Fibroblast of lung (primary cell): ENCODE measurements at regions not wholly inside any gene's neighbourhood (a gene's known extent, or its start where the extent isn't known, plus 50 kb on each side); places are given as distances from the start of the nearest gene placed in this dataset.
"Not testable (repeated sequence)": the region's sequence is repeated elsewhere in the genome, so short reads cannot be mapped to it uniquely, and the experiment has no call there.

Experiments used
- DNase-seq, 2 donors: peaks; one replicate each; pipeline versions ENCODE4 v3.0.0 to v3.0.0-alpha.2; 2010; ENCODE audit warnings: low read depth in 2 of 2
- H2AFZ ChIP-seq: 2 replicates; pipeline ENCODE4 v1.5.1; 2012; ENCODE audit warnings: low read length, control low read depth, inconsistent platforms
- H3K27ac ChIP-seq: 2 replicates; pipeline ENCODE4 v1.5.1; 2011; ENCODE audit warnings: low read length, control low read depth; ENCODE audit not compliant: insufficient read depth
- H3K27me3 ChIP-seq: 2 replicates; pipeline ENCODE4 v1.5.1; 2011; ENCODE audit warnings: mild to moderate bottlenecking, low read length; ENCODE audit not compliant: control insufficient read depth, insufficient read depth
- H3K36me3 ChIP-seq: 2 replicates; pipeline ENCODE4 v1.5.1; 2011; ENCODE audit warnings: low read length; ENCODE audit not compliant: control insufficient read depth, insufficient read depth
- H3K4me1 ChIP-seq: 2 replicates; pipeline ENCODE4 v1.5.1; 2011; ENCODE audit warnings: low read length; ENCODE audit not compliant: control insufficient read depth, insufficient read depth; ENCODE audit errors: extremely low read depth
- H3K4me2 ChIP-seq: 2 replicates; pipeline ENCODE4 v1.5.1; 2011; ENCODE audit warnings: low read length, control low read depth; ENCODE audit not compliant: insufficient read depth; ENCODE audit errors: extremely low read depth
- H3K4me3 ChIP-seq, 4 experiments: fragments of 200-600 bp in 1 of 4; sonication (generic) in 1 of 4; replicated peaks in 1 of 4; 2 replicates each; pipeline ENCODE4 v1.5.1; 2011 to 2016; ENCODE audit warnings: low read length in 4 of 4, low read depth in 3 of 4, mild to moderate bottlenecking in 3 of 4, control low read depth in 2 of 4, inconsistent platforms in 1 of 4, mixed read lengths in 1 of 4; ENCODE audit not compliant: insufficient read depth in 1 of 4; ENCODE audit errors: control extremely low read depth in 1 of 4
- H3K79me2 ChIP-seq: 2 replicates; pipeline ENCODE4 v1.5.1; 2012; ENCODE audit warnings: mild to moderate bottlenecking, low read length, inconsistent platforms; ENCODE audit not compliant: control insufficient read depth, insufficient read depth
- H3K9ac ChIP-seq: 2 replicates; pipeline ENCODE4 v1.5.1; 2011; ENCODE audit warnings: mild to moderate bottlenecking, low read length, control low read depth; ENCODE audit not compliant: insufficient read depth
- H3K9me3 ChIP-seq: 2 replicates; pipeline ENCODE4 v1.5.1; 2012; ENCODE audit warnings: low read depth, low read length; ENCODE audit not compliant: control insufficient read depth, insufficient read depth
- H4K20me1 ChIP-seq: 2 replicates; pipeline ENCODE4 v1.5.1; 2011; ENCODE audit warnings: low read length; ENCODE audit not compliant: control insufficient read depth, insufficient read depth; ENCODE audit errors: extremely low read depth

DNA sequence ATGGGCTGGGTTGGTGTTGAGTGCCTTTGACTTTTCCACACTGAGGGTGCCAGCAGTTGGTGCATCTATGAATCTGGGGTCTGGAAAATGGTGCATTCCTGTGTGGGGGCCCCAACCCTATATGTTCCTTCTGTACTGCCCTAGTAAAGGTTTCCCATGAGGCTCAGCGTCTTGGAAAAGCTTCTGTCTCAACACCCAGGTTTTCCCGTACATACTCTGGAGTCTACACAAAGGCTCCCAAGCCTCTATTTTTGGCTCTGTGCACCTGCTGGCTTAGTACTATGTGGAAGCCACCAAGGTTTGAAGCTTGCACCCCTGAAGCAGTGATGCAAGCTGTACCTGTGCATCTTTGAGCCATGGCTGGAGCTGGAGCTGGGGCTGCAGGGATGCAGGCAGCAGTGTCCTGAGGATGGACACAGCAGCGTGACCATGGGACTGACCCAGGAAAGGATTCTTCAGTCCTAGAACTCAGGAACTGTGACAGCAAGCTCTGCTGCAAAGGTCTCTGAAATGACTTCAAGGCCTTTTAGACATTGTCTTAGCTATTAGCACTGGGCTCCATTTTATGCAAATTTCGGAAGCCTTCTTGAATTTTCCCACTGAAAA, 282.7 kb downstream of the POTED start:
- H3K4me2 ChIP-seq: not testable (repeated sequence)

DNA sequence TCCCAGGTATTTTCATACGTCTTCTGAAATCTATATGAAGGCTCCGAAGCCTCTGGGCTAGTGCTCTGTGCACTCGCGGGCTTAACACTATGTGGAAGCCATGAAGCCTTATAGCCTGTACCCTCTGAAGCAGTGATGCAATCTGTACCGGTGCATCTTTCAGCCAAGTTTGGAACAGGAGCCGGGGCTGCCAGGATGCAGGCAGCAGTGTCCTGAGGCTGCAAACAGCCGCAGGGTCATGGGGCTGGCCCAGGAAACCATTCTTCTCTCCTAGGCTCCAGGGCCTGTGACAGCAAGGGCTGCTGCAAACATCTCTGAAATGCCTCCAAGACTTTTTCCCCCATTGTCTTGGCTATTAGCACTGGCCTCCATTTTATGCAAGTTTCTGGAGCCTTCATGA, 279.6 kb downstream of the POTED start:
- H3K79me2 ChIP-seq, H3K9me3 ChIP-seq, H3K36me3 ChIP-seq, H3K27me3 ChIP-seq, H3K4me1 ChIP-seq, H3K9ac ChIP-seq, H3K4me3 ChIP-seq, H3K27ac ChIP-seq, H4K20me1 ChIP-seq, H3K4me2 ChIP-seq, DNase-seq, H2AFZ ChIP-seq: not testable (repeated sequence)

More for the DNA sequence above, 282.7 kb downstream of the POTED start:
- not testable (repeated sequence) for H3K4me1 ChIP-seq, H3K27ac ChIP-seq, H3K9me3 ChIP-seq, H3K79me2 ChIP-seq, H4K20me1 ChIP-seq, H3K27me3 ChIP-seq, H3K4me3 ChIP-seq, DNase-seq, H2AFZ ChIP-seq, H3K9ac ChIP-seq, H3K36me3 ChIP-seq

DNA sequence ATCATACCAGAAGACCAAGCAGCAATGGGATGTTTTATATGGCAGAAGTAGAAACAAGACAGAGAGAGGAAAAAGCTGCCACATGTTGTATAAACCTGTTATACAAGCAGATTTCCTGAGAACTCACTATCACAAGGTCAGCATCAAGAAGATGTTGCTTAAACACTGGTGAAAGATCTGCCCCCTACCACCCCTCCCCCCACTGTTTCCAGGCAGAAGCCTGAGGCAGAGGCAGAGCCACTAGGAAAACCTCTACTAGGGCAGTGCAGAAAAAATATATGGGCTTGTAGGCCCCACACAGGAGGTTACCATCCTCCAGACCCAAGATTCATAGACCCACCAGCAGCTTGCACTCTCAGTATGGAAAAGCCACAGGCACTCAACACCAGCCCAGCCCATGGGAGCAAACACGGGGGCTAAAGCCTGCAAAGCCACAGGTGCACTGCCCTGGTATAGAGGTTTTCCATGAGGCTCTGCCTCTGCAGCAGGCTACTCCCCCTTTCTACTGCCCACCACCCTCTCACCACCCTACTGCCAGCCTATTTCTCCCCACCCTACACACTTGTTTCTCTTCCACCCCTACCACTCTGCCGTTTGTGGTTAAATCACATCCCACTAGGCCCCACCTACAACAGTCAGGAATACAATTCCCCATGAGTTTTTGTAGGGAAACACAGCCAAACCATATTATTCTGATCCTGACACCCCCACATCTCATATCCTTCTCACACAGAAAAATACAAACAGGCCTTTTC, 274.2 kb downstream of the POTED start:
- DNase-seq, H4K20me1 ChIP-seq, H3K9me3 ChIP-seq, H2AFZ ChIP-seq, H3K79me2 ChIP-seq, H3K4me1 ChIP-seq, H3K36me3 ChIP-seq, H3K27me3 ChIP-seq, H3K27ac ChIP-seq, H3K4me3 ChIP-seq, H3K4me2 ChIP-seq, H3K9ac ChIP-seq: not testable (repeated sequence)

DNA sequence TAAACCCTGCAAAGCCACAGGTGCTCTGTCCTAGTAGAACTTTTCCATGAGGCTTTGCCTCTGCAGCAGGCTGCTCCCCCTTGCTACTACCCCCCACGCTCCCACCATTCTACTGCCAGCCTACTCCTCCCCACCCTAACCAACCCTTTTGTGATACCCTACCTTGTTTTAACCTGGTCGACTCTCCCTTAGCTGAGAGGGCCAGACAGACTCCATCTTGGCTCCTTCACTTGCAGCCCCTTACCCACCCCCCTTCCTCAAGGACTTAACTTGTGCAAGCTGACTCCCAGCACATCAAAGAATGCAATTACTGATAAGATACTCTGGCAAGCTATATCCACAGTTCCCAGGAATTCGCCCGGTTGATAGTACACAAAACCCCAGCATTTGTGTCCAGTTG, 267.9 kb downstream of the POTED start:
- H2AFZ ChIP-seq, H3K4me1 ChIP-seq, H3K79me2 ChIP-seq, H3K4me3 ChIP-seq, H3K9ac ChIP-seq, H3K9me3 ChIP-seq, H4K20me1 ChIP-seq, DNase-seq, H3K27me3 ChIP-seq, H3K27ac ChIP-seq, H3K36me3 ChIP-seq, H3K4me2 ChIP-seq: not testable (repeated sequence)

DNA sequence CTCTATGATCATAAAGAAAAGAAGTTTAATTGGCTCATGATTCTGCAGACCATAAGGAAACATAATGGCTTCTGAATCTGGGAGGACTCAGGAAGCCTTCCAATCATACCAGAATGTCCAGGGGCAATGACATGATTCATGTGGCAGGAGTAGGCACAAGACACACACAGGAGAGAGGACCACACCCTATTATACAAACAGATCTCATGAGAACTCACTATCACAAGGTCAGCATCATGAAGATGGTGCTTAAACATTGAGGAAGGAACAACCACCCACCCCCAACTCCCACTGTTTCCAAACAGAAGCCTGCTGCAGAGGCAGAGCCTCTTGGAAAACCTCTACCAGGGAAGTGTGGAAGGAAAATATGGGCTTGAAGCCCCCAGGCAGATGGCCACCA, 267.4 kb downstream of the POTED start:
- not testable (repeated sequence) for H4K20me1 ChIP-seq, H3K79me2 ChIP-seq, H3K27me3 ChIP-seq, H3K4me3 ChIP-seq, H3K36me3 ChIP-seq, DNase-seq, H3K9ac ChIP-seq, H3K27ac ChIP-seq, H2AFZ ChIP-seq, H3K9me3 ChIP-seq, H3K4me2 ChIP-seq, H3K4me1 ChIP-seq

DNA sequence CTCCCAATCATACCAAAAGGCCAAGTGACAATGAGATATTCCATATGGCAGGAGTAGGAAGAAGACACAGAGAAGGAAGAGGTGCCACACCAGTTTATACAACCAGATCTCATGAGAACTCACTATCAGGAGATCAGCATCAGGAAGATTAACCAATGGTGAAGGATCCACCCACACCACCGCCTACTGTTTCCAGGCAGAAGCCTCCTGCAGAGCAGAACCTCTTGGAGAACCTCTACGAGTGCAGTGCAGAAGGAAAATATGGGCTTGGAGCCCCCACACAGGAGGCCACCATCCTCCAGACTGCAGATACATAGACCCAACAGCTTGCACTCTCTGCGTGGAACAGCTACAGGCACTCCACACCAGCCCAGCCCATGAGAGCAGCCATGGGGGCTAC, 264.4 kb downstream of the POTED start:
- DNase-seq, H3K27me3 ChIP-seq, H4K20me1 ChIP-seq, H3K79me2 ChIP-seq, H3K27ac ChIP-seq, H2AFZ ChIP-seq, H3K4me1 ChIP-seq, H3K9me3 ChIP-seq, H3K9ac ChIP-seq, H3K4me2 ChIP-seq, H3K4me3 ChIP-seq, H3K36me3 ChIP-seq: not testable (repeated sequence)
